IMR-90 (cell line): ENCODE measurements at regions not wholly inside any gene's neighbourhood (a gene's known extent, or its start where the extent isn't known, plus 50 kb on each side); places are given as distances from the start of the nearest gene placed in this dataset.

ENCODE experiments used
- ATAC-seq: fragments of 200-7000 bp; cut with Tn5 transposase; 2 replicates; pipeline ENCODE4 v1.9.1; 2020; ENCODE audit warnings: low read depth, mild to moderate bottlenecking, moderate library complexity
- BruUV-seq: library from RNA; stranded (reverse); fragments of 400-500 nt; replicated peaks from 2 replicates; lab custom pipeline; 2021; lab: Mats Ljungman, UMichigan
- CTCF ChIA-PET: fragments of 300-600 bp; formaldehyde crosslinking; extraction: SDS; loops from one replicate; lab custom pipeline; 2021; ENCODE audit warnings: antibody characterized with exemption; lab: Yijun Ruan, JAX
- POLR2A ChIA-PET: fragments of 300-600 bp; sonication (Branson Sonifier 250); formaldehyde crosslinking; loops from one replicate; lab custom pipeline; 2022; ENCODE audit warnings: antibody characterized with exemption; ENCODE audit not compliant: unreplicated experiment; lab: Charles Lee
- DNase-seq: peaks from one replicate; pipeline ENCODE4 v3.0.0; 2013
- H2AFZ ChIP-seq: replicated peaks from 2 replicates; pipeline ENCODE3; 2013; ENCODE audit warnings: low read length, mild to moderate bottlenecking; ENCODE audit not compliant: poor library complexity
- H2AK5ac ChIP-seq: 2 replicates; pipeline ENCODE4 v1.6.1; 2013; ENCODE audit warnings: low read depth, low read length, inconsistent platforms
- H2AK9ac ChIP-seq: replicated peaks from 2 replicates; pipeline ENCODE3; 2013; ENCODE audit warnings: mild to moderate bottlenecking, low read depth, low read length, moderate library complexity; ENCODE audit not compliant: poor library complexity
- H2BK120ac ChIP-seq: 2 replicates; pipeline ENCODE4 v1.6.1; 2013; ENCODE audit warnings: low read depth, low read length, inconsistent platforms
- H2BK15ac ChIP-seq: 3 replicates; pipeline ENCODE4 v1.6.1; 2013; ENCODE audit warnings: low read depth, low read length, inconsistent platforms
- H2BK20ac ChIP-seq: 2 replicates; pipeline ENCODE4 v1.6.1; 2013; ENCODE audit warnings: low read depth, mild to moderate bottlenecking, inconsistent platforms, low read length, moderate library complexity
- H2BK5ac ChIP-seq: 2 replicates; pipeline ENCODE4 v1.6.1; 2013; ENCODE audit warnings: mild to moderate bottlenecking, low read depth, low read length, inconsistent platforms; ENCODE audit not compliant: poor library complexity, severe bottlenecking
- H3K14ac ChIP-seq: replicated peaks from 2 replicates; pipeline ENCODE4 v1.6.1; 2013; ENCODE audit warnings: low read depth, low read length, inconsistent platforms
- H3K18ac ChIP-seq: 2 replicates; pipeline ENCODE4 v1.6.1; 2013; ENCODE audit warnings: low read depth, low read length, control low read depth
- H3K23ac ChIP-seq: 2 replicates; pipeline ENCODE4 v1.6.1; 2013; ENCODE audit warnings: low read depth, low read length, inconsistent platforms
- H3K27ac ChIP-seq: 2 replicates; pipeline ENCODE4 v1.5.1; 2013; ENCODE audit warnings: mild to moderate bottlenecking, control low read depth, low read length; ENCODE audit not compliant: insufficient read depth
- H3K27me3 ChIP-seq: 2 replicates; pipeline ENCODE4 v1.6.1; 2013; ENCODE audit warnings: low read length; ENCODE audit not compliant: control insufficient read depth, insufficient read depth
- H3K36me3 ChIP-seq: 2 replicates; pipeline ENCODE4 v1.6.1; 2013; ENCODE audit warnings: low read length, mixed read lengths; ENCODE audit not compliant: control insufficient read depth, insufficient read depth
- H3K4ac ChIP-seq: 2 replicates; pipeline ENCODE4 v1.6.1; 2013; ENCODE audit warnings: low read depth, low read length, inconsistent platforms
- H3K4me1 ChIP-seq: 2 replicates; pipeline ENCODE4 v1.6.1; 2013; ENCODE audit warnings: low read length, mixed read lengths; ENCODE audit not compliant: control insufficient read depth, insufficient read depth
- H3K4me2 ChIP-seq: 2 replicates; pipeline ENCODE4 v1.6.1; 2013; ENCODE audit warnings: low read depth, mild to moderate bottlenecking, control low read depth, low read length, moderate library complexity
- H3K4me3 ChIP-seq: 2 replicates; pipeline ENCODE4 v1.5.1; 2013; ENCODE audit warnings: low read depth, mild to moderate bottlenecking, control low read depth, low read length, moderate library complexity; ENCODE audit not compliant: insufficient read depth
- H3K56ac ChIP-seq: 2 replicates; pipeline ENCODE4 v1.6.1; 2013; ENCODE audit warnings: low read length, inconsistent platforms; ENCODE audit not compliant: insufficient read depth; ENCODE audit errors: extremely low read depth
- H3K79me1 ChIP-seq, 2 experiments: 2 replicates each; pipeline ENCODE4 v1.6.1; 2013; ENCODE audit warnings: low read length in 2 of 2, inconsistent platforms in 1 of 2, low read depth in 1 of 2
- H3K9ac ChIP-seq: 2 replicates; pipeline ENCODE4 v1.6.1; 2013; ENCODE audit warnings: low read depth, low read length, control low read depth
- H3K9me1 ChIP-seq: 2 replicates; pipeline ENCODE4 v1.6.1; 2013; ENCODE audit warnings: low read length, inconsistent platforms; ENCODE audit not compliant: insufficient read depth
- H3K9me3 ChIP-seq: 2 replicates; pipeline ENCODE4 v1.6.1; 2013; ENCODE audit warnings: low read length; ENCODE audit not compliant: control insufficient read depth, insufficient read depth
- H4K20me1 ChIP-seq: 2 replicates; pipeline ENCODE4 v1.6.1; 2013; ENCODE audit warnings: low read length, inconsistent platforms; ENCODE audit not compliant: insufficient read depth
- H4K5ac ChIP-seq: 2 replicates; pipeline ENCODE4 v1.6.1; 2013; ENCODE audit warnings: mild to moderate bottlenecking, low read depth, low read length, control low read depth
- H4K8ac ChIP-seq, 2 experiments: 2 replicates each; pipeline ENCODE4 v1.6.1; 2013; ENCODE audit warnings: low read depth in 2 of 2, low read length in 2 of 2, control low read depth in 1 of 2, inconsistent platforms in 1 of 2
- H4K91ac ChIP-seq: 2 replicates; pipeline ENCODE4 v1.6.1; 2013; ENCODE audit warnings: low read depth, low read length, inconsistent platforms; ENCODE audit not compliant: insufficient read depth
- BHLHE40 ChIP-seq: fragments of 150-350 bp; IDR thresholded peaks from 2 replicates; pipeline ENCODE4 v1.6.1; 2016; ENCODE audit warnings: mild to moderate bottlenecking, low read depth, low read length
- CEBPB ChIP-seq: IDR thresholded peaks from 2 replicates; pipeline ENCODE4 v1.6.1; 2012; ENCODE audit warnings: low read depth, low read length, improper control_type of control experiment
- CHD1 ChIP-seq: IDR thresholded peaks from 2 replicates; pipeline ENCODE4 v1.6.1; 2012; ENCODE audit warnings: low read depth, low read length, improper control_type of control experiment
- CTCF ChIP-seq: conservative IDR thresholded peaks from 2 replicates; pipeline ENCODE4 v1.5.1; 2012; ENCODE audit warnings: mild to moderate bottlenecking, low read depth, low read length, improper control_type of control experiment
- ELK1 ChIP-seq: fragments of 150-350 bp; IDR thresholded peaks from 2 replicates; pipeline ENCODE4 v1.6.1; 2016; ENCODE audit warnings: low read depth, mild to moderate bottlenecking, low read length, moderate library complexity, borderline replicate concordance
- MAFK ChIP-seq: IDR thresholded peaks from 2 replicates; pipeline ENCODE4 v1.6.1; 2012; ENCODE audit warnings: low read depth, low read length, improper control_type of control experiment
- MAZ ChIP-seq: IDR thresholded peaks from 2 replicates; pipeline ENCODE4 v1.6.1; 2012; ENCODE audit warnings: low read depth, mild to moderate bottlenecking, low read length, improper control_type of control experiment, moderate library complexity, borderline replicate concordance
- MXI1 ChIP-seq: IDR thresholded peaks from 2 replicates; pipeline ENCODE4 v1.6.1; 2012; ENCODE audit warnings: low read depth, mild to moderate bottlenecking, low read length, moderate library complexity, borderline replicate concordance
- NFE2L2 ChIP-seq: fragments of 150-350 bp; IDR thresholded peaks from 2 replicates; pipeline ENCODE4 v1.6.1; 2016; ENCODE audit warnings: low read depth, mild to moderate bottlenecking, low read length
- POLR2A ChIP-seq: IDR thresholded peaks from 2 replicates; pipeline ENCODE4 v1.6.1; 2012; ENCODE audit warnings: mild to moderate bottlenecking, low read depth, low read length
- RAD21 ChIP-seq: IDR thresholded peaks from 2 replicates; pipeline ENCODE4 v1.6.1; 2012; ENCODE audit warnings: low read length, improper control_type of control experiment
- WGBS, 2 experiments: methylation state at CpG; one replicate each; pipeline versions ENCODE4 v1.1.5 to v1.1.7; 2013; ENCODE audit warnings: missing lambda C conversion rate in 2 of 2; ENCODE audit not compliant: insufficient read length in 1 of 2; ENCODE audit errors: extremely low coverage in 2 of 2; 5-methylcytosine and 5-hydroxymethylcytosine counted together
- dilution Hi-C: fragments of 300-500 bp; cut with HindIII; formaldehyde crosslinking; loops from one replicate; pipeline ENCODE4 v1.14.3; 2018; ENCODE audit warnings: low sequenced_read_pairs; ENCODE audit not compliant: unreplicated experiment
- in situ Hi-C: fragments of 300-500 bp; cut with MboI; formaldehyde crosslinking; loops from 3 replicates; pipeline ENCODE4 v1.14.3; 2019; ENCODE audit warnings: low sequenced_read_pairs, inconsistent platforms, mixed read lengths
- intact Hi-C: fragments of 100-400 bp; cut with micrococcal nuclease; formaldehyde crosslinking; loops from 2 replicates; pipeline ENCODE4 v1.10.0; 2022

GRCh38 chr2:15769676-15770547 is 170.4 kb upstream of the MYCN start:
- Histone ChIP-seq H3K9me3 (peaks cover 26% of the 10 kb centered on the region), H3K18ac (no peak overlapping the region), H3K36me3 (no peaks in the 10 kb centered on the region), H2AK5ac (no peak overlapping the region), H3K4me2 (no peak overlapping the region), H3K9me1 (no peaks in the 10 kb centered on the region), H3K14ac (no peak overlapping the region), H3K27ac (no peak overlapping the region), H2AFZ (no peak overlapping the region), H3K4ac (no peak overlapping the region), H3K4me3 (no peak overlapping the region), H3K56ac (no peak overlapping the region), H3K9ac (no peak overlapping the region), H2AK9ac (peak overlapping the region; percentile 14), H2BK5ac (no peak overlapping the region), H2BK20ac (no peak overlapping the region), H4K91ac (no peak overlapping the region), H4K20me1 (no peaks in the 10 kb centered on the region), H2BK120ac (no peak overlapping the region), H3K23ac (no peak overlapping the region), H3K4me1 (no peaks in the 10 kb centered on the region), H4K5ac (no peak overlapping the region), H3K27me3 (no peaks in the 10 kb centered on the region), H2BK15ac (no peak overlapping the region), H3K79me1 (no peaks in the 10 kb centered on the region), H4K8ac (no peak overlapping the region)
- ChIA-PET POLR2A (no interaction called here), CTCF (no interaction called here)
- intact Hi-C loops (no loop called here), dilution Hi-C loops (no loop called here), in situ Hi-C loops (no loop called here)
- no TSS peak for BruUV-seq
- DNase-seq (no peak), ATAC-seq (no peak)
- TF ChIP-seq ELK1, result no peak
- no peak for TF ChIP-seq NFE2L2
- no peak for TF ChIP-seq RAD21
- no peak for TF ChIP-seq CHD1
- TF ChIP-seq POLR2A, result no peak
- TF ChIP-seq CEBPB, result no peak
- TF ChIP-seq MAZ, result no peak
- TF ChIP-seq CTCF, result no peak
- TF ChIP-seq BHLHE40, result no peak
- TF ChIP-seq MXI1, result no peak
- no peak for TF ChIP-seq MAFK
- WGBS, 2 experiments, result no CpG with 5 or more reads among the region's 17 CpGs
